GM23338 (cell line): ENCODE measurements at regions not wholly inside any gene's neighbourhood (a gene's known extent, or its start where the extent isn't known, plus 50 kb on each side); places are given as distances from the start of the nearest gene placed in this dataset.

Source experiments
- ATAC-seq: fragments of 200-7000 bp; cut with Tn5 transposase; 3 replicates; pipeline ENCODE4 v1.9.1; 2020
- DNase-seq: peaks from one replicate; pipeline ENCODE4 v3.0.0-alpha.2; 2015; ENCODE audit warnings: low spot score
- H2AFZ ChIP-seq: fragments of 200-600 bp; sonication (generic); 2 replicates; pipeline ENCODE4 v1.8.0; 2016; ENCODE audit warnings: antibody characterized with exemption, mild to moderate bottlenecking, moderate library complexity
- H3F3A ChIP-seq: fragments of 200-600 bp; sonication (generic); replicated peaks from 2 replicates; pipeline ENCODE4 v1.8.0; 2017; ENCODE audit warnings: antibody characterized with exemption, mixed run types, low read depth
- H3K27ac ChIP-seq: fragments of 200-600 bp; sonication (generic); 2 replicates; pipeline ENCODE4 v1.6.1; 2016; ENCODE audit warnings: low read depth
- H3K27me3 ChIP-seq: fragments of 200-600 bp; sonication (generic); 2 replicates; pipeline ENCODE4 v1.8.0; 2016; ENCODE audit warnings: mild to moderate bottlenecking, mixed run types, moderate library complexity; ENCODE audit not compliant: insufficient read depth
- H3K36me3 ChIP-seq: fragments of 200-600 bp; sonication (generic); 2 replicates; pipeline ENCODE4 v1.8.0; 2016; ENCODE audit warnings: mild to moderate bottlenecking; ENCODE audit not compliant: insufficient read depth
- H3K4me1 ChIP-seq: fragments of 200-600 bp; sonication (generic); 2 replicates; pipeline ENCODE4 v1.8.0; 2016; ENCODE audit warnings: mild to moderate bottlenecking, moderate library complexity; ENCODE audit not compliant: insufficient read depth
- H3K4me2 ChIP-seq: fragments of 200-600 bp; sonication (generic); 2 replicates; pipeline ENCODE4 v1.7.1; 2017; ENCODE audit warnings: mixed run types
- H3K4me3 ChIP-seq: fragments of 200-600 bp; sonication (generic); 2 replicates; pipeline ENCODE4 v1.6.1; 2016; ENCODE audit warnings: mixed run types
- H3K79me2 ChIP-seq: fragments of 200-600 bp; sonication (generic); replicated peaks from 2 replicates; pipeline ENCODE4 v1.8.0; 2017; ENCODE audit warnings: mild to moderate bottlenecking; ENCODE audit not compliant: insufficient read depth
- H3K9me2 ChIP-seq: fragments of 200-600 bp; sonication (generic); 2 replicates; pipeline ENCODE4 v1.8.0; 2017; ENCODE audit not compliant: insufficient read depth
- H4K20me1 ChIP-seq: fragments of 200-600 bp; sonication (generic); replicated peaks from 2 replicates; pipeline ENCODE4 v1.8.0; 2017; ENCODE audit warnings: mild to moderate bottlenecking; ENCODE audit not compliant: insufficient read depth
- H3K27ac Mint-ChIP-seq: 2 replicates; pipeline ENCODE4 v1.8.0; 2020; ENCODE audit warnings: inconsistent platforms, mild to moderate bottlenecking, moderate library complexity, mixed read lengths
- H3K27me3 Mint-ChIP-seq: 3 replicates; pipeline ENCODE4 v1.8.0; 2022; ENCODE audit warnings: low read depth, mild to moderate bottlenecking, moderate library complexity, mixed read lengths, inconsistent platforms; ENCODE audit not compliant: insufficient read depth, poor library complexity
- H3K36me3 Mint-ChIP-seq: 3 replicates; pipeline ENCODE4 v1.8.0; 2021; ENCODE audit warnings: low read depth, mild to moderate bottlenecking, inconsistent platforms, moderate library complexity, mixed read lengths
- H3K4me1 Mint-ChIP-seq: 3 replicates; pipeline ENCODE4 v1.8.0; 2020; ENCODE audit warnings: mild to moderate bottlenecking, inconsistent platforms, mixed read lengths
- H3K4me3 Mint-ChIP-seq: 3 replicates; pipeline ENCODE4 v1.8.0; 2021; ENCODE audit warnings: moderate library complexity, mild to moderate bottlenecking, inconsistent platforms, mixed read lengths
- H3K9me3 Mint-ChIP-seq: 3 replicates; pipeline ENCODE4 v1.8.0; 2020; ENCODE audit warnings: moderate library complexity, mild to moderate bottlenecking, inconsistent platforms, mixed read lengths
- CREB1 ChIP-seq: fragments of 250-450 bp; sonication (Bioruptor Pico); IDR thresholded peaks from 2 replicates; pipeline ENCODE4 v1.5.0; 2020; ENCODE audit warnings: low read depth, mild to moderate bottlenecking, moderate library complexity
- CTCF ChIP-seq, 2 experiments: fragments of 200-600 bp in 1 of 2; sonication (generic) in 1 of 2; conservative IDR thresholded peaks; 2 replicates each; pipeline versions ENCODE4 v1.5.1 to v1.6.1; 2016 to 2017; ENCODE audit warnings: antibody characterized with exemption in 2 of 2, low read depth in 2 of 2, mild to moderate bottlenecking in 2 of 2, moderate library complexity in 1 of 2
- EZH2 ChIP-seq: fragments of 200-600 bp; sonication (generic); IDR thresholded peaks from one replicate; pipeline ENCODE4 v1.8.0; 2017; ENCODE audit warnings: antibody characterized with exemption, mild to moderate bottlenecking, low read depth; ENCODE audit not compliant: unreplicated experiment
- EZH2phosphoT487 ChIP-seq: fragments of 200-600 bp; sonication (generic); IDR thresholded peaks from one replicate; pipeline ENCODE4 v1.8.1; 2018; ENCODE audit warnings: antibody characterized with exemption; ENCODE audit not compliant: unreplicated experiment
- JUNB ChIP-seq: IDR thresholded peaks from one replicate; pipeline ENCODE4 v1.6.1; 2016; ENCODE audit warnings: antibody characterized with exemption; ENCODE audit not compliant: unreplicated experiment
- NANOG ChIP-seq: IDR thresholded peaks from 2 replicates; pipeline ENCODE4 v1.6.1; 2016; ENCODE audit warnings: antibody characterized with exemption, borderline replicate concordance
- POLR2AphosphoS5 ChIP-seq: IDR thresholded peaks from 2 replicates; pipeline ENCODE4 v1.6.1; 2016; ENCODE audit warnings: antibody characterized with exemption, low read depth
- REST ChIP-seq: IDR thresholded peaks from one replicate; pipeline ENCODE4 v1.6.1; 2018; ENCODE audit warnings: antibody characterized with exemption; ENCODE audit not compliant: unreplicated experiment
- STAT1 ChIP-seq: IDR thresholded peaks from one replicate; pipeline ENCODE4 v1.6.1; 2016; ENCODE audit warnings: antibody characterized with exemption; ENCODE audit not compliant: unreplicated experiment
- ZNF114 ChIP-seq: fragments of 250-450 bp; sonication (Bioruptor Pico); IDR thresholded peaks from 2 replicates; pipeline ENCODE4 v1.5.0; 2020; ENCODE audit warnings: mild to moderate bottlenecking, moderate library complexity
- ZNF331 ChIP-seq: fragments of 250-450 bp; sonication (Bioruptor Pico); IDR thresholded peaks from 2 replicates; pipeline ENCODE4 v1.5.0; 2020; ENCODE audit warnings: low read depth, mild to moderate bottlenecking, moderate library complexity
- ZNF462 ChIP-seq: fragments of 250-450 bp; sonication (Bioruptor Pico); IDR thresholded peaks from 2 replicates; pipeline ENCODE4 v1.5.0; 2020; ENCODE audit warnings: mild to moderate bottlenecking, moderate library complexity
- TF ChIP-seq, protein P1 (sequence below): IDR thresholded peaks from 2 replicates; pipeline ENCODE4 v1.6.1; 2016; ENCODE audit warnings: antibody characterized with exemption

DNA sequence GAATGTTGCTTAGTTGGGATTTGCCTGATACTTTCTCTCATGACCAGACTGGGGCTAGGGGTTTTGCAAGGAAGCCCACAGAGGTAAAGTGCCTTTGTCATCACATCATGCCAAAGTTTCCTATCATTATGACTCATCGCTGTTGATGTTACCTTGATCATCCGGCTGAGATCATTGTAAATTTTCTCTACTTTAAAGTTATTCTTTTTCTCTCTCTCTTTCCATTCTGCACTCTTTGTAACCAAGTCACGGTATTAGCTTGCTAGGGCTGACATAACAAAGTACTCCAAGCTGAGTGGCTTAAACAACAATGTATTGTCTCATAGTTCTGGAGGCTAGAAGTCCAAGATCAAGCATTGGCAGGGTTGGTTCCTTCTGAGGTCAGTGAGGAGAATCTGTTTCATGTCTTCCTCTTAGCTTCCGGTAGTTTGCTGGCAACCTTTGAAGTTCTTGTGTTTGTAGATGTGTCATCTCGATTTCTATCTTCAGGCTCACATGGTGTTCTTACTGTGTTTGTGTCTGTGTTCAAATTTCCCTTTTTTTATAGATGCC is 113.0 kb downstream of the DTHD1 start:
- H3K4me3 ChIP-seq, result no peak overlapping the region
- H2AFZ ChIP-seq, result no peak overlapping the region
- no peaks in the 10 kb centered on the region for H3K27me3 ChIP-seq
- H3K36me3 ChIP-seq, result no peaks in the 10 kb centered on the region
- H3K79me2 ChIP-seq, result no peaks in the 10 kb centered on the region
- ATAC-seq (no peak), DNase-seq (no peak)
- Mint-ChIP-seq H3K4me3 (no peak overlapping the region), H3K36me3 (no peaks in the 10 kb centered on the region), H3K9me3 (no peaks in the 10 kb centered on the region), H3K27me3 (no peaks in the 10 kb centered on the region), H3K27ac (no peak overlapping the region), H3K4me1 (no peaks in the 10 kb centered on the region)
- no peak overlapping the region for H3K4me2 ChIP-seq
- H3K4me1 ChIP-seq, result no peaks in the 10 kb centered on the region
- no peaks in the 10 kb centered on the region for H3F3A ChIP-seq
- no peaks in the 10 kb centered on the region for H4K20me1 ChIP-seq
- H3K9me2 ChIP-seq, result no peaks in the 10 kb centered on the region
- H3K27ac ChIP-seq, result no peak overlapping the region
- no peak for TF ChIP-seq NANOG
- TF ChIP-seq POLR2AphosphoS5, result no peak
- no peak for TF ChIP-seq EZH2phosphoT487
- TF ChIP-seq, protein P1, sequence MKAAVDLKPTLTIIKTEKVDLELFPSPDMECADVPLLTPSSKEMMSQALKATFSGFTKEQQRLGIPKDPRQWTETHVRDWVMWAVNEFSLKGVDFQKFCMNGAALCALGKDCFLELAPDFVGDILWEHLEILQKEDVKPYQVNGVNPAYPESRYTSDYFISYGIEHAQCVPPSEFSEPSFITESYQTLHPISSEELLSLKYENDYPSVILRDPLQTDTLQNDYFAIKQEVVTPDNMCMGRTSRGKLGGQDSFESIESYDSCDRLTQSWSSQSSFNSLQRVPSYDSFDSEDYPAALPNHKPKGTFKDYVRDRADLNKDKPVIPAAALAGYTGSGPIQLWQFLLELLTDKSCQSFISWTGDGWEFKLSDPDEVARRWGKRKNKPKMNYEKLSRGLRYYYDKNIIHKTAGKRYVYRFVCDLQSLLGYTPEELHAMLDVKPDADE, result no peak
- TF ChIP-seq JUNB, result no peak
- no peak for TF ChIP-seq ZNF462 (CRISPR knock-in tag)
- no peak for TF ChIP-seq ZNF114 (CRISPR knock-in tag)
- TF ChIP-seq REST, result no peak
- no peak for TF ChIP-seq ZNF331 (CRISPR knock-in tag)
- TF ChIP-seq CREB1 (CRISPR knock-in tag), result no peak
- TF ChIP-seq CTCF (conservative IDR thresholded peaks at IDR 0.05; ENCODE audit: low read depth in 2 of 2), result no peak
- TF ChIP-seq EZH2, result no peak
- no peak for TF ChIP-seq STAT1
